ENCODE measurements at regions not wholly inside any gene's neighbourhood (a gene's known extent, or its start where the extent isn't known, plus 50 kb on each side); places are given as distances from the start of the nearest gene placed in this dataset.

GRCh38 chr5:89083791-89084190, 200.8 kb upstream of the MEF2C start:
- no peak for TF ChIP-seq CTCF (IDR thresholded peaks at IDR 0.05)
- TF ChIP-seq POLR2A (IDR thresholded peaks at IDR 0.05) = no peak
